IMR-90 (cell line): ENCODE measurements at regions not wholly inside any gene's neighbourhood (a gene's known extent, or its start where the extent isn't known, plus 50 kb on each side); places are given as distances from the start of the nearest gene placed in this dataset.

Source experiments
- RFX5 ChIP-seq: IDR thresholded peaks from 2 replicates; pipeline ENCODE4 v1.8.0; 2012; ENCODE audit warnings: low read depth, mild to moderate bottlenecking, low read length, moderate library complexity
- TF ChIP-seq, protein P1 (sequence below): conservative IDR thresholded peaks from 2 replicates; pipeline ENCODE4 v1.5.1; 2012; ENCODE audit warnings: mild to moderate bottlenecking, low read depth, low read length, improper control_type of control experiment

DNA sequence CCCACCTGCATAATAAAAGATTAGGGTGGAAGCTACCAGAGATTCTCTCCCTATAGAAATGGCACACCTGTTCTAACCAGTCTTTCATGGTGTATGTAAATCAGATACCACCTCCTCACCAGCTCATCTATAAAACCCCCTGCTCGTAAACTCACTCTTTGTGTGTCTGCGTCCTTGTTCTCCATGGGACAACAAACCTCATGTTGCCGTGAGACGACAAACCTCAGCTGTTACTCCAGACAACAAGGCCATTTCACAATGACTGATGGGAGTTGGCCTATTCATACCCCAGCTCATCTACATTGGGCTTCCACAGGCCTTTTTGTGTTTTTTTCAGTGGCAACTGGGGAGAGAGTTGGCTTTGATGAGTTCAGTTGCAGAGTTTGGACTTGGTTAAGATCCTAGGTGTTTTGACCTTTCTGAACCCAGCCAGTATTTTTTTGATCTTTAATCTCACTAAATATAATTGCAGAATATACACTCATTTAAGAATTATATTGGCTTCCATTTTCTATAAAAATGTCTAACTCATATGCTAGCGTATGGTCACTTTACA, 96.6 kb upstream of the LRIG1 start:
- TF ChIP-seq, protein P1, sequence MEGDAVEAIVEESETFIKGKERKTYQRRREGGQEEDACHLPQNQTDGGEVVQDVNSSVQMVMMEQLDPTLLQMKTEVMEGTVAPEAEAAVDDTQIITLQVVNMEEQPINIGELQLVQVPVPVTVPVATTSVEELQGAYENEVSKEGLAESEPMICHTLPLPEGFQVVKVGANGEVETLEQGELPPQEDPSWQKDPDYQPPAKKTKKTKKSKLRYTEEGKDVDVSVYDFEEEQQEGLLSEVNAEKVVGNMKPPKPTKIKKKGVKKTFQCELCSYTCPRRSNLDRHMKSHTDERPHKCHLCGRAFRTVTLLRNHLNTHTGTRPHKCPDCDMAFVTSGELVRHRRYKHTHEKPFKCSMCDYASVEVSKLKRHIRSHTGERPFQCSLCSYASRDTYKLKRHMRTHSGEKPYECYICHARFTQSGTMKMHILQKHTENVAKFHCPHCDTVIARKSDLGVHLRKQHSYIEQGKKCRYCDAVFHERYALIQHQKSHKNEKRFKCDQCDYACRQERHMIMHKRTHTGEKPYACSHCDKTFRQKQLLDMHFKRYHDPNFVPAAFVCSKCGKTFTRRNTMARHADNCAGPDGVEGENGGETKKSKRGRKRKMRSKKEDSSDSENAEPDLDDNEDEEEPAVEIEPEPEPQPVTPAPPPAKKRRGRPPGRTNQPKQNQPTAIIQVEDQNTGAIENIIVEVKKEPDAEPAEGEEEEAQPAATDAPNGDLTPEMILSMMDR, result no peak
- TF ChIP-seq RFX5, result no peak
